ENCODE measurements at regions not wholly inside any gene's neighbourhood (a gene's known extent, or its start where the extent isn't known, plus 50 kb on each side); places are given as distances from the start of the nearest gene placed in this dataset.

- WGBS, 2 experiments (ENCODE audit: low coverage in 1 of 2, low lambda C conversion rate in 2 of 2, missing lambda C conversion rate in 2 of 2), result 1 to 2% methylated on average over 3 of the region's 3 CpGs
- in situ Hi-C loops (cut with MboI), result no loop called here
- Histone ChIP-seq H3K9me3 (ENCODE audit: low read depth) (no peaks in the 10 kb centered on the region), H3K36me3 (ENCODE audit: low read depth) (no peaks in the 10 kb centered on the region), H3K27me3 (replicated peaks; ENCODE audit: insufficient read depth) (no peaks in the 10 kb centered on the region), H3K79me2 (ENCODE audit: insufficient read depth) (no peaks in the 10 kb centered on the region), H4K20me1 (ENCODE audit: insufficient read depth) (no peaks in the 10 kb centered on the region), H3K4me2 (ENCODE audit: unreplicated experiment) (no peak overlapping the region), H3K4me3 (no peak overlapping the region), H3F3A (ENCODE audit: insufficient read depth) (no peaks in the 10 kb centered on the region), H3K9me2 (ENCODE audit: insufficient read depth) (no peaks in the 10 kb centered on the region), H3K4me1 (ENCODE audit: insufficient read depth) (no peaks in the 10 kb centered on the region), H3K9ac (no peak overlapping the region), H2AFZ (no peak overlapping the region), H3K27ac (no peak overlapping the region)
- peak; percentile 30 for DNase-seq
- TF ChIP-seq EZH2 (IDR thresholded peaks at IDR 0.05; ENCODE audit: insufficient read depth, poor library complexity, severe bottlenecking) (no peak), EZH2phosphoT487 (IDR thresholded peaks at IDR 0.05; ENCODE audit: insufficient read depth, low read depth) (no peak)
Measured at GRCh38 chr16:19980632-19981265, 92.9 kb downstream of the GPR139 start.

GRCh38 chr16:19979638-19980037 lies 94.1 kb downstream of the GPR139 start:
- Histone ChIP-seq H3K27me3 (replicated peaks; ENCODE audit: insufficient read depth) (no peaks in the 10 kb centered on the region), H4K20me1 (ENCODE audit: insufficient read depth) (no peaks in the 10 kb centered on the region), H3K79me2 (ENCODE audit: insufficient read depth) (no peaks in the 10 kb centered on the region), H3K36me3 (ENCODE audit: low read depth) (no peaks in the 10 kb centered on the region), H3F3A (ENCODE audit: insufficient read depth) (no peaks in the 10 kb centered on the region), H3K9me2 (ENCODE audit: insufficient read depth) (no peaks in the 10 kb centered on the region), H3K4me1 (ENCODE audit: insufficient read depth) (no peaks in the 10 kb centered on the region), H2AFZ (no peak overlapping the region), H3K4me2 (ENCODE audit: unreplicated experiment) (no peak overlapping the region), H3K27ac (no peak overlapping the region), H3K9me3 (ENCODE audit: low read depth) (no peaks in the 10 kb centered on the region), H3K9ac (no peak overlapping the region), H3K4me3 (no peak overlapping the region)
- 0 to 4% methylated on average over 4 of the region's 4 CpGs for WGBS, 2 experiments (ENCODE audit: low coverage in 1 of 2, low lambda C conversion rate in 2 of 2, missing lambda C conversion rate in 2 of 2)
- DNase-seq, result no peak
- TF ChIP-seq EZH2phosphoT487 (IDR thresholded peaks at IDR 0.05; ENCODE audit: insufficient read depth, low read depth) (no peak), EZH2 (IDR thresholded peaks at IDR 0.05; ENCODE audit: insufficient read depth, poor library complexity, severe bottlenecking) (no peak)
- in situ Hi-C loops (cut with MboI), result no loop called here

- H3K36me3 ChIP-seq (ENCODE audit: low read depth), result no peaks in the 10 kb centered on the region
- no peaks in the 10 kb centered on the region for H3F3A ChIP-seq (ENCODE audit: insufficient read depth)
- no peaks in the 10 kb centered on the region for H3K9me3 ChIP-seq (ENCODE audit: low read depth)
- no peak overlapping the region for H2AFZ ChIP-seq
- no peak overlapping the region for H3K9ac ChIP-seq
- no peak for TF ChIP-seq EZH2phosphoT487 (IDR thresholded peaks at IDR 0.05; ENCODE audit: insufficient read depth, low read depth)
- TF ChIP-seq EZH2 (IDR thresholded peaks at IDR 0.05; ENCODE audit: insufficient read depth, poor library complexity, severe bottlenecking), result no peak
- no peaks in the 10 kb centered on the region for H4K20me1 ChIP-seq (ENCODE audit: insufficient read depth)
- H3K9me2 ChIP-seq (ENCODE audit: insufficient read depth), result no peaks in the 10 kb centered on the region
- H3K27ac ChIP-seq, result no peak overlapping the region
- in situ Hi-C loops (cut with MboI), result no loop called here
- no peaks in the 10 kb centered on the region for H3K27me3 ChIP-seq (replicated peaks; ENCODE audit: insufficient read depth)
- DNase-seq, result no peak
- H3K4me2 ChIP-seq (ENCODE audit: unreplicated experiment), result no peak overlapping the region
- H3K79me2 ChIP-seq (ENCODE audit: insufficient read depth), result no peaks in the 10 kb centered on the region
- WGBS, 2 experiments (ENCODE audit: low coverage in 1 of 2, low lambda C conversion rate in 2 of 2, missing lambda C conversion rate in 2 of 2), result 0 to 1% methylated on average over 4 of the region's 4 CpGs
- no peak overlapping the region for H3K4me3 ChIP-seq
- no peaks in the 10 kb centered on the region for H3K4me1 ChIP-seq (ENCODE audit: insufficient read depth)
Measured at GRCh38 chr16:19974607-19975006, 90.0 kb upstream of the GPRC5B start.

GRCh38 chr16:19972111-19972510 lies 87.5 kb upstream of the GPRC5B start:
- in situ Hi-C loops (cut with MboI), result no loop called here
- H3K4me1 ChIP-seq (ENCODE audit: insufficient read depth), result no peaks in the 10 kb centered on the region
- no peaks in the 10 kb centered on the region for H4K20me1 ChIP-seq (ENCODE audit: insufficient read depth)
- H3K9me2 ChIP-seq (ENCODE audit: insufficient read depth), result no peaks in the 10 kb centered on the region
- no peaks in the 10 kb centered on the region for H3K36me3 ChIP-seq (ENCODE audit: low read depth)
- no peak overlapping the region for H3K4me3 ChIP-seq
- H3K27ac ChIP-seq, result no peak overlapping the region
- H3K79me2 ChIP-seq (ENCODE audit: insufficient read depth), result no peaks in the 10 kb centered on the region
- 25 to 30% methylated on average over 4 of the region's 4 CpGs for WGBS, 2 experiments (ENCODE audit: low coverage in 1 of 2, low lambda C conversion rate in 2 of 2, missing lambda C conversion rate in 2 of 2)
- H3K4me2 ChIP-seq (ENCODE audit: unreplicated experiment), result no peak overlapping the region
- no peaks in the 10 kb centered on the region for H3K27me3 ChIP-seq (replicated peaks; ENCODE audit: insufficient read depth)
- H3K9ac ChIP-seq, result no peak overlapping the region
- H3F3A ChIP-seq (ENCODE audit: insufficient read depth), result no peaks in the 10 kb centered on the region
- no peak overlapping the region for H2AFZ ChIP-seq
- TF ChIP-seq EZH2 (IDR thresholded peaks at IDR 0.05; ENCODE audit: insufficient read depth, poor library complexity, severe bottlenecking) (no peak), EZH2phosphoT487 (IDR thresholded peaks at IDR 0.05; ENCODE audit: insufficient read depth, low read depth) (no peak)
- H3K9me3 ChIP-seq (ENCODE audit: low read depth), result no peaks in the 10 kb centered on the region
- DNase-seq, result no peak
